HCT116 (cell line): ENCODE measurements at regions not wholly inside any gene's neighbourhood (a gene's known extent, or its start where the extent isn't known, plus 50 kb on each side); places are given as distances from the start of the nearest gene placed in this dataset.

Experiments used
- EZH2phosphoT487 ChIP-seq: fragments of 200-600 bp; IDR thresholded peaks from 2 replicates; pipeline ENCODE4 v1.6.1; 2018; ENCODE audit warnings: antibody characterized with exemption, borderline replicate concordance
- POLR2A ChIP-seq: IDR thresholded peaks from 2 replicates; pipeline ENCODE4 v1.7.0; 2011; ENCODE audit warnings: borderline replicate concordance; ENCODE audit not compliant: insufficient read depth, insufficient read length; ENCODE audit errors: extremely low read depth
- POLR2AphosphoS5 ChIP-seq: IDR thresholded peaks from 2 replicates; pipeline ENCODE4 v1.6.1; 2011; ENCODE audit warnings: mild to moderate bottlenecking, low read depth, low read length, moderate library complexity
- TF ChIP-seq, protein P1 (sequence below), 3 experiments: fragments of 200-600 bp in 1 of 3; sonication (generic) in 1 of 3; IDR thresholded peaks in 2 of 3; conservative IDR thresholded peaks in 1 of 3; 2 replicates each; pipeline ENCODE4 v1.5.1; 2012 to 2017; ENCODE audit warnings: low read depth in 2 of 3, low read length in 2 of 3, antibody characterized with exemption in 1 of 3, borderline replicate concordance in 1 of 3, control low read depth in 1 of 3, mild to moderate bottlenecking in 1 of 3, mixed read lengths in 1 of 3, mixed run types in 1 of 3, moderate library complexity in 1 of 3; ENCODE audit not compliant: insufficient read depth in 1 of 3

DNA sequence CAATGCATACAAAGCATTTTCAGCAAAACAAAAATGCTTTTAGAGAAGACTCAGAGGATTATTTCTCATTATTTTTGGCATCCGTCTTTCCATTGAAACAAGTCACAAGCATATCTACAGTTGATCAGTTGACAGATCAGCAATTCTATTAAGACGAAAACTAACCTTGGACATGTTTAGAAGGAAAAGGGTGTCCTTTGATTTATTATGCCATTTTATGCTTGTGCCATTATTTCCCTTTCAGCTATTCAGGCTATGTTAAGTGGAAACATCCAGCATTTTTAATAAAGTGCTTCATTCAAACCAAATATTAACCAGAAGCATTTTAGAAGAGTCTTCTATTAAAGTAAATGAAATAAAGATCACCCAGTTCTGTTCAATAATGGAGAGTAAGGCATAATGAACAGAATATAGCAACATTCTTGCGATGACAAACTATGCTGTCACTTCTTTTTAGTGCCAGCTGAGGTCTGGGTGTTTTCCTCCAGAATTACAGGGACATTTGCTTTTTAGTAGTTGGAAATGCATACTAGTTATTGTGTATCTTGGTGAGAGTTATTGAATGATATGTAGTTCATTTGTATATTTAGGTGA, 481.4 kb downstream of the PLA2G4A start:
- TF ChIP-seq POLR2AphosphoS5 (no peak), EZH2phosphoT487 (no peak), POLR2A (no peak)
- TF ChIP-seq, protein P1, sequence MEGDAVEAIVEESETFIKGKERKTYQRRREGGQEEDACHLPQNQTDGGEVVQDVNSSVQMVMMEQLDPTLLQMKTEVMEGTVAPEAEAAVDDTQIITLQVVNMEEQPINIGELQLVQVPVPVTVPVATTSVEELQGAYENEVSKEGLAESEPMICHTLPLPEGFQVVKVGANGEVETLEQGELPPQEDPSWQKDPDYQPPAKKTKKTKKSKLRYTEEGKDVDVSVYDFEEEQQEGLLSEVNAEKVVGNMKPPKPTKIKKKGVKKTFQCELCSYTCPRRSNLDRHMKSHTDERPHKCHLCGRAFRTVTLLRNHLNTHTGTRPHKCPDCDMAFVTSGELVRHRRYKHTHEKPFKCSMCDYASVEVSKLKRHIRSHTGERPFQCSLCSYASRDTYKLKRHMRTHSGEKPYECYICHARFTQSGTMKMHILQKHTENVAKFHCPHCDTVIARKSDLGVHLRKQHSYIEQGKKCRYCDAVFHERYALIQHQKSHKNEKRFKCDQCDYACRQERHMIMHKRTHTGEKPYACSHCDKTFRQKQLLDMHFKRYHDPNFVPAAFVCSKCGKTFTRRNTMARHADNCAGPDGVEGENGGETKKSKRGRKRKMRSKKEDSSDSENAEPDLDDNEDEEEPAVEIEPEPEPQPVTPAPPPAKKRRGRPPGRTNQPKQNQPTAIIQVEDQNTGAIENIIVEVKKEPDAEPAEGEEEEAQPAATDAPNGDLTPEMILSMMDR (IDR thresholded peaks at IDR 0.05 in 2 of 3, conservative IDR thresholded peaks at IDR 0.05 in 1 of 3; ENCODE audit: borderline replicate concordance in 1 of 3, insufficient read depth in 1 of 3, low read depth in 2 of 3, low read length in 2 of 3), result no peak
